ENCODE measurements at regions not wholly inside any gene's neighbourhood (a gene's known extent, or its start where the extent isn't known, plus 50 kb on each side); places are given as distances from the start of the nearest gene placed in this dataset.

- WGBS, 2 donors, result 76 to 77% methylated on average over 1 of the region's 1 CpG
- Histone ChIP-seq H3K36me3 (no peaks in the 10 kb centered on the region), H3K9me3 (no peaks in the 10 kb centered on the region), H3K27ac (peak overlapping the region in 2 of 4 donors; percentile 15 to 61), H3K4me3 (no peak overlapping the region), H3K4me1 (no peaks in the 10 kb centered on the region), H3K27me3 (no peaks in the 10 kb centered on the region)
- no peak for DNase-seq
- no peak for ATAC-seq (ENCODE audit: low FRiP score in 2 of 2)
- TF ChIP-seq POLR2AphosphoS5 (IDR thresholded peaks at IDR 0.05) (no peak), POLR2A (IDR thresholded peaks at IDR 0.05) (no peak), EP300 (IDR thresholded peaks at IDR 0.05) (no peak)
- TF ChIP-seq, protein P1, sequence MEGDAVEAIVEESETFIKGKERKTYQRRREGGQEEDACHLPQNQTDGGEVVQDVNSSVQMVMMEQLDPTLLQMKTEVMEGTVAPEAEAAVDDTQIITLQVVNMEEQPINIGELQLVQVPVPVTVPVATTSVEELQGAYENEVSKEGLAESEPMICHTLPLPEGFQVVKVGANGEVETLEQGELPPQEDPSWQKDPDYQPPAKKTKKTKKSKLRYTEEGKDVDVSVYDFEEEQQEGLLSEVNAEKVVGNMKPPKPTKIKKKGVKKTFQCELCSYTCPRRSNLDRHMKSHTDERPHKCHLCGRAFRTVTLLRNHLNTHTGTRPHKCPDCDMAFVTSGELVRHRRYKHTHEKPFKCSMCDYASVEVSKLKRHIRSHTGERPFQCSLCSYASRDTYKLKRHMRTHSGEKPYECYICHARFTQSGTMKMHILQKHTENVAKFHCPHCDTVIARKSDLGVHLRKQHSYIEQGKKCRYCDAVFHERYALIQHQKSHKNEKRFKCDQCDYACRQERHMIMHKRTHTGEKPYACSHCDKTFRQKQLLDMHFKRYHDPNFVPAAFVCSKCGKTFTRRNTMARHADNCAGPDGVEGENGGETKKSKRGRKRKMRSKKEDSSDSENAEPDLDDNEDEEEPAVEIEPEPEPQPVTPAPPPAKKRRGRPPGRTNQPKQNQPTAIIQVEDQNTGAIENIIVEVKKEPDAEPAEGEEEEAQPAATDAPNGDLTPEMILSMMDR (IDR thresholded peaks at IDR 0.05), result no peak
These were observed 50.1 kb upstream of the RHOU start for GRCh38 chr1:228685081-228685660.

Small RNA genes lying in the stretch of these regions (small RNA-seq; reads per million reads assigned to genes)
- 0 reads per million in 4 donors for gene RF00432
- gene RNA5S10, result 0 reads per million in 4 donors
- gene RNA5S11, result 0 reads per million in 4 donors
- gene RNA5S12, result 0 reads per million in 4 donors
- 0 reads per million in 4 donors for gene RNA5S13
- gene RNA5S14, result 0 reads per million in 4 donors
- 0 reads per million in 4 donors for gene RNA5S15
- 0 reads per million in 4 donors for gene RNA5S16
- gene RNA5S17, result 0 reads per million in 4 donors
- gene RNA5S2, result 0 reads per million in 4 donors
- 0 reads per million in 4 donors for gene RNA5S3
- 0 reads per million in 4 donors for gene RNA5S4
- 0 reads per million in 4 donors for gene RNA5S5
- gene RNA5S6, result 0 reads per million in 4 donors
- 0 reads per million in 4 donors for gene RNA5S7
- 0 reads per million in 4 donors for gene RNA5S8
- gene RNA5S9, result 0 reads per million in 4 donors
- gene RNA5SP18, result 0 to 0.11 (median 0) reads per million in 4 donors
